CD4-positive, alpha-beta T cell treated with Interleukin-15 for 4 hours (primary cell): ENCODE measurements at regions not wholly inside any gene's neighbourhood (a gene's known extent, or its start where the extent isn't known, plus 50 kb on each side); places are given as distances from the start of the nearest gene placed in this dataset.
A peak's percentile ranks its signal among the peaks of the same experiment; 100 is the strongest.
"Not testable (repeated sequence)": the region's sequence is repeated elsewhere in the genome, so short reads cannot be mapped to it uniquely, and the experiment has no call there.

ENCODE experiments used
- DNase-seq: peaks from one replicate; pipeline ENCODE4 v3.0.0-alpha.2; 2020; ENCODE audit warnings: low spot score

GRCh38 chr9:42656789-42657188 is 473.3 kb downstream of the SPATA31A6 start:
- not testable (repeated sequence) for DNase-seq

GRCh38 chr9:42657496-42657895 is 474.0 kb downstream of the SPATA31A6 start:
- DNase-seq = not testable (repeated sequence)

GRCh38 chr9:42697146-42697545 is 513.7 kb downstream of the SPATA31A6 start:
- not testable (repeated sequence) for DNase-seq

- not testable (repeated sequence) for DNase-seq
Observed at GRCh38 chr9:42702890-42703289, 519.4 kb downstream of the SPATA31A6 start.

DNA sequence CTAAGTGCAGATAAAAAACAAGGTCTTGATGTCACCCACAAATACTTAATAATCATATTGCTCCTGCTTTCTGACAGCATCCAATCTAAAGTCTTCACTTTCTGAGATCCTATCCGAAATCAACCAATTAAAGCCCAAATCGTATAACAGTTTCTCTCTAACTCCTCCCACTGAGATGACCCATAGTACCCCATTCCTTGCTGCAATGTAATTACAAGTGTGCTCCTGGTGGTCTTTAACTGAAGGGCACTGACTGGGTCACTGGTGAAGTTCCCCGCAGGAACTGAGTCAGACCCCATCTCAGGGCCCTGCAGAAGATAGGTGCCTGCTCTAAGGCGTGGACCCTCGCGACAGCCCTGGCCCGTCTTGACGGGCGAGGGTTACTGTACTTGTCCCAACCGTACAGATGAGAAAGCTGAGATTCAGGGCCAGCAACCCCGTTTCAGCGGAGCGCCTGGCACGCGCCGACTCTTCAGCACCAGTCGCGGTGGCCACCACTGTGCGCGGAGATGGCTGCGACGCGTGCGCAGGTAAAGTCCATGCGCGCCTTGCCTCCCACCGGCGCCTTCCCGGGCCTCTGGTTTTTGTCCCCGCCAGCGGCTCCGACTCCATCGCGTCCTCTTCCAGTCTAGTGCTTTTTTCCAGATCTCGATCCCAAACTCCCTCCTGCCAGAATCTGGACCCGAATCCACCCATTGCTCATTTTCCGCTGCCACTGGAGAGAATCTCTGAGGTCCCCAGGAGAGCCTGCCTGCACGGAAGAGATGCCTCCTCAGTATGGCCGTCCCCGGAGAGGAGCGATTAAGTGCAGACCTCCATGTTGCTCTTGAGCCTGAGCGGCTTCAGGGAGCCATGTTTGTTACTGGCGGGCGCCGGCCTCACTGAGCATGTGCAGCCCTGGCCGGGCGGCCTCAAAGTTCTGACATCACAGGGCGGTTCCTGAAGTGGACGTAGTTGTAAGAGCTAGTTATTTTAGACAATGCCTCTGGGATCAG is 541.7 kb downstream of the SPATA31A6 start:
- DNase-seq = peak; percentile 19

GRCh38 chr9:42743030-42743814 is 559.8 kb downstream of the SPATA31A6 start:
- DNase-seq = peak; percentile 41

- DNase-seq = not testable (repeated sequence)
Observed at GRCh38 chr9:42757251-42757650, 573.8 kb downstream of the SPATA31A6 start.

DNA sequence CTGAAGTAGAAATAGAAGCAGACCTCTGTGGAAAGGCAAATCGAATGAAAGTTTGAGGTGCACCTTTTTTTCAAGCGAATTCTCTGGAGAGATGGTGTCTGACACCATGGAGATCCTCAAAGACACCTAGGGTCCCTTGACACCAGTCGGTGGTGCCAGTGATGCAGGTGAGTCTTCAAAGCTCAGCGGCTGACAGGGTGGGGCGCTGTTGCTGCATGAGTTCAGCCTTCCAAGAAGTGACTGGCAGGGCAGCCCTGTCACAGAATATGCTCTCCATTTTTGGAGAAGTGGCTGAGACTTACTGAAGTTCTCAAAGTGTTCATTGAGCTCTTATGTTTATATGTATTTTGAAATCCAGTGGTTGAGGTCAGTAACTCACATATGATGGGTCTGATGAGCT is 575.9 kb downstream of the SPATA31A6 start:
- DNase-seq = not testable (repeated sequence)

GRCh38 chr9:42782201-42782600 is 598.7 kb downstream of the SPATA31A6 start:
- DNase-seq = not testable (repeated sequence)

- not testable (repeated sequence) for DNase-seq
Observed at GRCh38 chr9:42792725-42793124, 609.3 kb downstream of the SPATA31A6 start.

DNA sequence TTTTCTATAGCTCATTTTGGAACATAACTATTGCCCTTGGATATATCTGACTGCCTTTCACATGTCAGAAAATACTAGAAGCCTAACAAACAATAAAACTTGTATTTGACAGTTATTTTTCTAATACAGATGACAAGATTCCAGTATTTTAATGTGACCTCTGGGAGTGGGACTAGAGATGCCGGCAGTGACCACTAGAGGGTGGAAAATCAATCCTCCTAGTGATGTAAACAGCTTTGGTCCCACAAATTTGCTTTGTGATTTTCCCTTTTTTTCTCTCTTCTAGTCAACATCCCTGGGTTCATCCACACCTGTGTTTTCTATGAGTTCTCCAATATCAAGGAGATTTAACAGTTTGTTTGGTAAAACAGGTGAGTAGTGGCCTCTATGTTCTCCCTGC is 615.1 kb downstream of the SPATA31A6 start:
- not testable (repeated sequence) for DNase-seq

GRCh38 chr9:42802716-42803115 is 619.3 kb downstream of the SPATA31A6 start:
- not testable (repeated sequence) for DNase-seq

GRCh38 chr9:42806674-42807073 is 623.2 kb downstream of the SPATA31A6 start:
- not testable (repeated sequence) for DNase-seq

DNA sequence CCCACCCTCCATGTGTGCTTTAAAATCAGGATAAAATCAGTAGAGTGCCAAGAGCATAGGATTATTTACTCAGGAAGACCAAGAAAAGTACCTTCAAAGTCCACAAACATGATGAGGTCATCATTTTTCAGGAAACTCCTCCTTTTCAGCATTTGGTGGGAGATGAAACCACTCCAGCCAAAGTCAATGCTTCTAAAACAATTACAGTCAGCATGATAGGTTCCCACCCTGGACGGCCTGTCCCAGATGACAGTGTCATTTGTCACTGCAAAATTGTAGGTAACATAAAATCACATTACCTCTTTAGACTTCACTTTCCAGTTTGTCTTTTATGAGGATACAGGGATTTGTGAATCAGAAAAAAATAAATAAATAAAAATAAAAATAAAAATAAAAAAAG is 638.0 kb downstream of the SPATA31A6 start:
- DNase-seq = not testable (repeated sequence)

GRCh38 chr9:42848156-42848555 is 664.7 kb downstream of the SPATA31A6 start:
- DNase-seq = not testable (repeated sequence)

DNA sequence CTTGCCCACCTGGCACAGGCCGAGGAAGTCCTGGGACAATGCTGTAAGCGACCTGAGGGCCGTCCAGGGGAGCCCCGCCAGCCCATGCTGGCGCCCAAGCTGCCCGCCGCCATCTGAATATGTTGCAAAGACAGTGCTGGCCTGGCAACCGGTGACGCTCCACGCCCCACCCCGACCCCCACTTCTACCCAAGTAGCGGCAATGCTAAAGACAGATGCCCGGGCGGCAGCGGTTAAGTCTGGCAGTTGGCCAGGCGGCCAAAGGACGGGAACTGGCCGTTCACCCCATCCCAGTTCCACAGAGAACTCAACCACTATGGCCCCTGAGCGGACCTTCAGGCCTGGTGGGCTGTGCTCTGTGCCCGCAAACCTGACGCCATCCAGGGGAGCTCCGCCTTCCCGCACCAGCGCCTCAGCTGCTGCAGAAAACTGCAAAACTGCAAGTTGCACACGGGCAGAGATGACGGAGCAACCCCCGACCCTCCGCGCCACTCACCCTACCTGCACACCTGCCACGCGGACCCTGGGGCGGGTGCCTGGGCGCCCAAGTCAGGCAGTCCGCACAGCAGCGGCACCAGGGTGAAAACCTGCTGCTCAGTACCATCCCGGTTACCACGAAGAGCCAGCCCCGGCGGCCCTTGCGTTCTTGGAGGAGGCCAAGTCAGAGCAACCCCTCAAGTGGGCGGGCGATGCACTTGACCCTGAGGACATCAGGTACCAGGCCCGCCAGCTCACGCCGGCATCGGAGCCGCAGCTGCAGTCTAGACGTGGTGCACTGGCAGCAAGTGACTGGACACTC is 667.6 kb downstream of the SPATA31A6 start:
- not testable (repeated sequence) for DNase-seq

DNA sequence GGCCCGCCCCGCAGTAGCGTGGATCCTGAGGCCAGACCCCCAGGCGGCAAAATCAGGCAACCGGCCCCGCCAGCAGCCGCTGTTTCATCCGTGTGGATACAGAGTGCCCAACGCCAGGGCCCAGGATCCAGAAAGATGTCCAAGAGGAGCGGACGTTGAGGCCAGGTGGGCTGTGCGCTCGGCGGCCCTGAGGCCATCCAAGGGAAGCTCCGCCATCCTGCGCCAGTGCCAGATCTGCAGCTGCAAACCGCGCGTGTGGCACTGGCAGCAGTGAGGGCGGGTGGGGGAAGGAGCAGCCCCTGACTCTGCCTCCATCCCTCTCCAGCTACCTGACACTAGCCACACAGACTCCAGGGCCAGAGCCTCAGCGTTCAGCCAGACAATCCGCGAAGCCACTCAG is 668.2 kb downstream of the SPATA31A6 start:
- DNase-seq = not testable (repeated sequence)

DNA sequence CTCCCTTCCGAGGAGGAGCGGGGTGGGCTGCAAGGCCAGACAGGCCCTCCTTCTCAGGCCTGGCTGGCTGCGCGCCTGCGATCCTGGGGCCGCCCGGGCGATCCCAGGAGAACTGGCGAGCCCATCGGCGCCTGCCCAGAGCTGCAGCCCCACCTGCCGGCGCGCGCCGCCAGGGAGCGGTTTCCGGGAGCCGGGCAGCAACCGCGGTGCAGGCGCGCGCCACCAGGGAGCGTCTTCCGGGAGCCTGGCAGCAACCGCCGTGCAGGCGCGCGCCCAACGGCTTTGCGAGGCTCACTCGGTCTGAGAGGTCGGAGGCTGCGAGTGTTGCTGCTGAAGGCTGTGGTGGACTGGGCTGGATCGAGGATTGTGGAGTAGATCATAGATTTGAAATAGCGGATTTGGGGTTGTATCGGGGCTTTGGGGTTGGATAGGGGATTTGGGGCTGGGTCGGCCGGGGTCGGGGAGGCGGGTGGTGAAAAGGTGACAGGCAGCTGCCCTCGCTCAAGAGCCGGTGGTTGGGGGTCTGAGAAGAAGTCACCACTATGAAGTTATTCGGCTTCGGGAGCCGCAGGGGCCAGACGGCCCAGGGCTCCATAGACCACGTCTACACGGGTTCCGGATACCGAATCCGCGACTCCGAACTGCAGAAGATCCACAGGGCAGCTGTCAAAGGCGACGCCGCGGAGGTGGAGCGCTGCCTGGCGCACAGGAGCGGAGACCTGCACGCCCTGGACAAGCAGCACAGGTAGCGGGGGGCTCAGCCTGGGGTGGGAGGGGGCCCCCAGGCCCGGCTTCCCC is 668.9 kb downstream of the SPATA31A6 start:
- DNase-seq = not testable (repeated sequence)

- DNase-seq = not testable (repeated sequence)
Observed at GRCh38 chr9:42860133-42860532, 676.7 kb downstream of the SPATA31A6 start.

DNA sequence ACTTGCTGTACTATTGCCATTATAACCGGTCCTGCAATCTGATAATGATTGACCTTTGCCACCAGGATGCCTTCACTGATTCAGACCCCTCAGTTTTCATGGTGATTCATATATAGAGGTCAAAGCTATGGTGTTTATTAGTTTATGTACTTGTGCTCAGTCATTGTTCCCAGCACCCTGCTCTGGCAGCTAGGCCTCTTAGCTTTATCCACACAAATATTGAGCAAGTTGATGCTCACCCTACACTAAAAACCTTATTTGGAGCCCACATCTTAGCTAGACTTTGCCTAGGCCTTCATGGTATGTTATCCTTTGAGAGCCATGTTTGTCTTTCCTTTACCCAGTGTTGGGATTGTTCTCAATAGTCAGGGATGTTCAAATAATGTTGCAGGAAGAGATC is 679.0 kb downstream of the SPATA31A6 start:
- not testable (repeated sequence) for DNase-seq
